Lung (tissue), 11 donors: ENCODE measurements at regions not wholly inside any gene's neighbourhood (a gene's known extent, or its start where the extent isn't known, plus 50 kb on each side); places are given as distances from the start of the nearest gene placed in this dataset.

Source experiments
- ATAC-seq: fragments of 200-7000 bp; cut with Tn5 transposase; one replicate; pipeline ENCODE4 v1.9.1; 2020; ENCODE audit warnings: moderate number of reproducible peaks; ENCODE audit not compliant: insufficient read depth, low FRiP score
- DNase-seq, 3 donors: peaks; one replicate each; pipeline ENCODE4 v3.0.0-alpha.2; 2013 to 2017
- H3K27ac ChIP-seq, 2 donors: one replicate each; pipeline ENCODE4 v1.5.1; 2013; ENCODE audit warnings: mild to moderate bottlenecking in 2 of 2, moderate library complexity in 2 of 2, control low read depth in 1 of 2, inconsistent platforms in 1 of 2, low read depth in 1 of 2, low read length in 1 of 2
- H3K27me3 ChIP-seq, 3 donors: one replicate each; pipeline ENCODE4 v1.5.1; 2013; ENCODE audit warnings: low read length in 2 of 3; ENCODE audit not compliant: control insufficient read depth in 3 of 3, insufficient read depth in 3 of 3
- H3K36me3 ChIP-seq, 4 donors: one replicate each; pipeline ENCODE4 v1.5.1; 2013; ENCODE audit warnings: low read length in 4 of 4, mild to moderate bottlenecking in 1 of 4, moderate library complexity in 1 of 4; ENCODE audit not compliant: control insufficient read depth in 4 of 4, insufficient read depth in 4 of 4
- H3K4me1 ChIP-seq, 5 donors: one replicate each; pipeline ENCODE4 v1.5.1; 2013; ENCODE audit warnings: low read length in 5 of 5, mild to moderate bottlenecking in 2 of 5, moderate library complexity in 1 of 5; ENCODE audit not compliant: control insufficient read depth in 5 of 5, insufficient read depth in 5 of 5
- H3K4me3 ChIP-seq: one replicate; pipeline ENCODE4 v1.5.1; 2013; ENCODE audit warnings: mild to moderate bottlenecking, control low read depth, moderate library complexity
- H3K9ac ChIP-seq, 2 donors: one replicate each; pipeline ENCODE4 v1.5.1; 2013; ENCODE audit warnings: low read length in 2 of 2, control low read depth in 1 of 2; ENCODE audit not compliant: insufficient read depth in 1 of 2
- H3K9me3 ChIP-seq, 4 donors: one replicate each; pipeline ENCODE4 v1.5.1; 2013; ENCODE audit warnings: low read length in 3 of 4, mild to moderate bottlenecking in 1 of 4, moderate library complexity in 1 of 4; ENCODE audit not compliant: control insufficient read depth in 4 of 4, insufficient read depth in 3 of 4
- WGBS, 2 donors: extraction: QIAGEN DNeasy Blood & Tissue Kit; methylation state at CpG; one replicate each; pipeline ENCODE4 v1.1.7; 2013; 5-methylcytosine and 5-hydroxymethylcytosine counted together
- TF ChIP-seq, protein P1 (sequence below): IDR thresholded peaks from 2 replicates; pipeline ENCODE4 v1.5.1; 2012; ENCODE audit warnings: mild to moderate bottlenecking; ENCODE audit errors: control extremely low read depth, extremely low read depth
- donor health status: control.
- donor health status: control.
- donor health status: Bipolar disorder and iron deficiency.
- donor health status: healthy.
- donor health status: DM: yes; HTN: yes; CAD: no.

- H3K27me3 ChIP-seq = no peaks in the 10 kb centered on the region
- no peaks in the 10 kb centered on the region for H3K9me3 ChIP-seq
- 79 to 82% methylated on average over 5 of the region's 5 CpGs for WGBS, 2 donors
- ATAC-seq (no peak), DNase-seq (no peak)
- no peak overlapping the region for H3K9ac ChIP-seq
- H3K36me3 ChIP-seq = no peaks in the 10 kb centered on the region
- no peaks in the 10 kb centered on the region for H3K4me1 ChIP-seq
- no peak overlapping the region for H3K4me3 ChIP-seq
- no peak overlapping the region for H3K27ac ChIP-seq
- TF ChIP-seq, protein P1, sequence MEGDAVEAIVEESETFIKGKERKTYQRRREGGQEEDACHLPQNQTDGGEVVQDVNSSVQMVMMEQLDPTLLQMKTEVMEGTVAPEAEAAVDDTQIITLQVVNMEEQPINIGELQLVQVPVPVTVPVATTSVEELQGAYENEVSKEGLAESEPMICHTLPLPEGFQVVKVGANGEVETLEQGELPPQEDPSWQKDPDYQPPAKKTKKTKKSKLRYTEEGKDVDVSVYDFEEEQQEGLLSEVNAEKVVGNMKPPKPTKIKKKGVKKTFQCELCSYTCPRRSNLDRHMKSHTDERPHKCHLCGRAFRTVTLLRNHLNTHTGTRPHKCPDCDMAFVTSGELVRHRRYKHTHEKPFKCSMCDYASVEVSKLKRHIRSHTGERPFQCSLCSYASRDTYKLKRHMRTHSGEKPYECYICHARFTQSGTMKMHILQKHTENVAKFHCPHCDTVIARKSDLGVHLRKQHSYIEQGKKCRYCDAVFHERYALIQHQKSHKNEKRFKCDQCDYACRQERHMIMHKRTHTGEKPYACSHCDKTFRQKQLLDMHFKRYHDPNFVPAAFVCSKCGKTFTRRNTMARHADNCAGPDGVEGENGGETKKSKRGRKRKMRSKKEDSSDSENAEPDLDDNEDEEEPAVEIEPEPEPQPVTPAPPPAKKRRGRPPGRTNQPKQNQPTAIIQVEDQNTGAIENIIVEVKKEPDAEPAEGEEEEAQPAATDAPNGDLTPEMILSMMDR = no peak
Observed at GRCh38 chr2:147663153-147663961, 181.5 kb upstream of the ACVR2A start.

DNA sequence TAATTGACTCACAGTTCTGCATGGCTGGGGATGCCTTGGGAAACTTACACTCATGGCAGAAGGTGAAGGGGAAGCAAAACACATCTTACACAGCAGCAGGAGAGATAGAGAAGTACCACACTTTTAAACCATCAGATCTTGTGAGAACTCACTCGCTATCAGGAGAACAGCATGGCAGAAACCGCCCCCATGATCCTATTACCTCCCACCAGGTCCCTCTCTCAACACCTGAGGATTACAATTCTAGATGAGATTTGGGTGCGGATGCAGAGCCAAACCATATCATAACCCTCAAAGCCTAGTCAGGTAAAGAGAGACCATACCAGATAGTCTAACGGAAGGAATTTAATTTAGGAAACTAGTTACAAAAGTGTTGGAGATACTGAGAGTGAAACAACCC, 182.6 kb upstream of the ACVR2A start:
- ATAC-seq (no peak), DNase-seq (no peak)
- TF ChIP-seq, protein P1 = no peak
- Histone ChIP-seq H3K36me3 (no peaks in the 10 kb centered on the region), H3K4me3 (no peak overlapping the region), H3K27me3 (no peaks in the 10 kb centered on the region), H3K27ac (no peak overlapping the region), H3K4me1 (no peaks in the 10 kb centered on the region), H3K9ac (no peak overlapping the region), H3K9me3 (no peaks in the 10 kb centered on the region)
- whole genome bisulfite sequencing, 2 donors = 92 to 94% methylated on average over 4 of the region's 4 CpGs

- DNase-seq = no peak
- no peak for ATAC-seq
- Histone ChIP-seq H3K4me3 (no peak overlapping the region), H3K27me3 (no peaks in the 10 kb centered on the region), H3K27ac (no peak overlapping the region), H3K9ac (no peak overlapping the region), H3K36me3 (no peaks in the 10 kb centered on the region), H3K9me3 (no peaks in the 10 kb centered on the region), H3K4me1 (no peaks in the 10 kb centered on the region)
- TF ChIP-seq, protein P1 = no peak
- WGBS, 2 donors = 89 to 94% methylated on average over 2 of the region's 2 CpGs
Observed at GRCh38 chr2:147660680-147661079, 184.1 kb upstream of the ACVR2A start.

GRCh38 chr2:147659051-147659450, 185.8 kb upstream of the ACVR2A start:
- Histone ChIP-seq H3K9ac (no peak overlapping the region), H3K27me3 (no peaks in the 10 kb centered on the region), H3K4me1 (no peaks in the 10 kb centered on the region), H3K4me3 (no peak overlapping the region), H3K27ac (no peak overlapping the region), H3K9me3 (no peaks in the 10 kb centered on the region), H3K36me3 (no peaks in the 10 kb centered on the region)
- ATAC-seq (no peak), DNase-seq (no peak)
- TF ChIP-seq, protein P1 = no peak
- WGBS, 2 donors = 64 to 76% methylated on average over 1 of the region's 1 CpG
